GM15510 (cell line): ENCODE measurements at regions not wholly inside any gene's neighbourhood (a gene's known extent, or its start where the extent isn't known, plus 50 kb on each side); places are given as distances from the start of the nearest gene placed in this dataset.

Experiments used
- POLR2A ChIP-seq: IDR thresholded peaks from 3 replicates; pipeline ENCODE4 v1.6.1; 2011; ENCODE audit warnings: borderline replicate concordance; ENCODE audit not compliant: insufficient read length; ENCODE audit errors: extremely low read depth

- no peak for TF ChIP-seq POLR2A
Measured at GRCh38 chr10:78724846-78725245, 343.9 kb upstream of the ZMIZ1 start.

GRCh38 chr10:78726171-78726570 lies 342.6 kb upstream of the ZMIZ1 start:
- TF ChIP-seq POLR2A, result no peak

GRCh38 chr10:78727251-78727650 lies 341.5 kb upstream of the ZMIZ1 start:
- no peak for TF ChIP-seq POLR2A

- TF ChIP-seq POLR2A, result no peak
Measured at GRCh38 chr10:78727728-78728127, 341.0 kb upstream of the ZMIZ1 start.

- TF ChIP-seq POLR2A, result no peak
Measured at GRCh38 chr10:78728176-78728575, 340.6 kb upstream of the ZMIZ1 start.

- no peak for TF ChIP-seq POLR2A
Measured at GRCh38 chr10:78729366-78729765, 339.4 kb upstream of the ZMIZ1 start.

GRCh38 chr10:78729800-78730199 lies 339.0 kb upstream of the ZMIZ1 start:
- no peak for TF ChIP-seq POLR2A

GRCh38 chr10:78730754-78731153 lies 338.0 kb upstream of the ZMIZ1 start:
- no peak for TF ChIP-seq POLR2A

- no peak for TF ChIP-seq POLR2A
Measured at GRCh38 chr10:78731675-78732074, 337.1 kb upstream of the ZMIZ1 start.

- TF ChIP-seq POLR2A, result no peak
Measured at GRCh38 chr10:78732381-78732780, 336.4 kb upstream of the ZMIZ1 start.

GRCh38 chr10:78736926-78737630 lies 331.7 kb upstream of the ZMIZ1 start:
- no peak for TF ChIP-seq POLR2A

- TF ChIP-seq POLR2A, result no peak
Measured at GRCh38 chr10:78737883-78738856, 330.6 kb upstream of the ZMIZ1 start.

- TF ChIP-seq POLR2A, result no peak
Measured at GRCh38 chr10:78738861-78739260, 329.9 kb upstream of the ZMIZ1 start.

- no peak for TF ChIP-seq POLR2A
Measured at GRCh38 chr10:78739444-78740053, 329.2 kb upstream of the ZMIZ1 start.
